HEK293 (cell line): ENCODE measurements at regions not wholly inside any gene's neighbourhood (a gene's known extent, or its start where the extent isn't known, plus 50 kb on each side); places are given as distances from the start of the nearest gene placed in this dataset.

Experiments
- GLI4 ChIP-seq: fragments of 450-650 bp; formaldehyde crosslinking; IDR thresholded peaks from 2 replicates; pipeline ENCODE4 v1.5.1; 2016; ENCODE audit warnings: missing biosample characterization, missing genetic modification characterization
- GLIS1 ChIP-seq: fragments of 450-650 bp; formaldehyde crosslinking; IDR thresholded peaks from 2 replicates; pipeline ENCODE4 v1.5.1; 2016; ENCODE audit warnings: missing biosample characterization, missing genetic modification characterization
- HIC1 ChIP-seq: fragments of 450-650 bp; formaldehyde crosslinking; IDR thresholded peaks from 2 replicates; pipeline ENCODE4 v1.5.1; 2016; ENCODE audit warnings: missing biosample characterization, missing genetic modification characterization
- HOXC10 ChIP-seq: sonication (generic); formaldehyde crosslinking; IDR thresholded peaks from 2 replicates; pipeline ENCODE4 v1.8.1; 2023; ENCODE audit warnings: mild to moderate bottlenecking, missing genetic modification reagents
- KLF1 ChIP-seq: fragments of 450-650 bp; formaldehyde crosslinking; IDR thresholded peaks from 2 replicates; pipeline ENCODE4 v1.5.1; 2016; ENCODE audit warnings: missing biosample characterization, missing genetic modification characterization
- KLF7 ChIP-seq: fragments of 450-650 bp; formaldehyde crosslinking; IDR thresholded peaks from 2 replicates; pipeline ENCODE4 v1.5.1; 2016; ENCODE audit warnings: missing biosample characterization, missing genetic modification characterization, borderline replicate concordance
- SETDB1 ChIP-seq: IDR thresholded peaks from one replicate; pipeline ENCODE4 v1.6.1; 2017; ENCODE audit warnings: mild to moderate bottlenecking, low read length, moderate library complexity, mixed read lengths; ENCODE audit not compliant: insufficient read length
- TRIM28 ChIP-seq: IDR thresholded peaks from 2 replicates; pipeline ENCODE4 v1.6.1; 2011; ENCODE audit warnings: low read length, control low read depth, borderline replicate concordance
- ZBTB26 ChIP-seq: fragments of 450-650 bp; formaldehyde crosslinking; optimal IDR thresholded peaks from 2 replicates; pipeline ENCODE3; 2016; ENCODE audit warnings: missing biosample characterization, mild to moderate bottlenecking, missing genetic modification characterization
- ZEB2 ChIP-seq: fragments of 450-650 bp; formaldehyde crosslinking; IDR thresholded peaks from 2 replicates; pipeline ENCODE4 v1.5.1; 2016; ENCODE audit warnings: missing biosample characterization, missing genetic modification characterization
- ZFP41 ChIP-seq: fragments of 450-650 bp; formaldehyde crosslinking; IDR thresholded peaks from 2 replicates; pipeline ENCODE4 v1.5.1; 2016; ENCODE audit warnings: missing biosample characterization, missing genetic modification characterization, borderline replicate concordance
- ZFP69B ChIP-seq: fragments of 450-650 bp; formaldehyde crosslinking; IDR thresholded peaks from 2 replicates; pipeline ENCODE4 v1.5.1; 2016; ENCODE audit warnings: missing biosample characterization, missing genetic modification characterization
- ZNF132 ChIP-seq: fragments of 450-650 bp; formaldehyde crosslinking; IDR thresholded peaks from 2 replicates; pipeline ENCODE4 v1.5.1; 2017; ENCODE audit warnings: missing biosample characterization, missing genetic modification characterization, borderline replicate concordance
- ZNF157 ChIP-seq: fragments of 450-650 bp; formaldehyde crosslinking; IDR thresholded peaks from 2 replicates; pipeline ENCODE4 v1.5.1; 2016; ENCODE audit warnings: missing biosample characterization, missing genetic modification characterization
- ZNF175 ChIP-seq: fragments of 450-650 bp; formaldehyde crosslinking; IDR thresholded peaks from 2 replicates; pipeline ENCODE4 v1.5.1; 2016; ENCODE audit warnings: missing biosample characterization, missing genetic modification characterization
- ZNF202 ChIP-seq: fragments of 450-650 bp; formaldehyde crosslinking; IDR thresholded peaks from 2 replicates; pipeline ENCODE4 v1.5.1; 2016; ENCODE audit warnings: missing biosample characterization, missing genetic modification characterization, borderline replicate concordance
- ZNF239 ChIP-seq: fragments of 450-650 bp; formaldehyde crosslinking; IDR thresholded peaks from 2 replicates; pipeline ENCODE4 v1.5.1; 2016; ENCODE audit warnings: missing biosample characterization, missing genetic modification characterization
- ZNF335 ChIP-seq: fragments of 450-650 bp; formaldehyde crosslinking; conservative IDR thresholded peaks from 2 replicates; pipeline ENCODE4 v1.5.1; 2016; ENCODE audit warnings: missing biosample characterization, missing genetic modification characterization
- ZNF366 ChIP-seq: fragments of 450-650 bp; formaldehyde crosslinking; conservative IDR thresholded peaks from 2 replicates; pipeline ENCODE4 v1.5.1; 2016; ENCODE audit warnings: missing biosample characterization, missing genetic modification characterization
- ZNF449 ChIP-seq: fragments of 450-650 bp; formaldehyde crosslinking; IDR thresholded peaks from 2 replicates; pipeline ENCODE4 v1.5.1; 2017; ENCODE audit warnings: missing biosample characterization, mild to moderate bottlenecking, missing genetic modification characterization, moderate library complexity
- ZNF48 ChIP-seq: fragments of 450-650 bp; formaldehyde crosslinking; IDR thresholded peaks from 2 replicates; pipeline ENCODE4 v1.5.1; 2016; ENCODE audit warnings: missing biosample characterization, missing genetic modification characterization
- ZNF501 ChIP-seq: fragments of 450-650 bp; formaldehyde crosslinking; IDR thresholded peaks from 2 replicates; pipeline ENCODE4 v1.5.1; 2016; ENCODE audit warnings: missing biosample characterization, missing genetic modification characterization
- ZNF530 ChIP-seq: fragments of 450-650 bp; formaldehyde crosslinking; IDR thresholded peaks from 2 replicates; pipeline ENCODE4 v1.5.1; 2016; ENCODE audit warnings: low read depth, missing biosample characterization, missing genetic modification characterization
- ZNF596 ChIP-seq: fragments of 450-650 bp; IDR thresholded peaks from 2 replicates; pipeline ENCODE4 v1.5.0; 2018; ENCODE audit warnings: missing biosample characterization, mild to moderate bottlenecking, missing genetic modification characterization, moderate library complexity
- ZNF610 ChIP-seq: fragments of 450-650 bp; formaldehyde crosslinking; IDR thresholded peaks from 2 replicates; pipeline ENCODE4 v1.5.1; 2016; ENCODE audit warnings: missing biosample characterization, missing genetic modification characterization, borderline replicate concordance
- ZNF623 ChIP-seq: fragments of 450-650 bp; formaldehyde crosslinking; IDR thresholded peaks from 2 replicates; pipeline ENCODE4 v1.5.1; 2016; ENCODE audit warnings: missing biosample characterization, missing genetic modification characterization
- ZNF624 ChIP-seq: fragments of 450-650 bp; formaldehyde crosslinking; IDR thresholded peaks from 2 replicates; pipeline ENCODE4 v1.5.1; 2017; ENCODE audit warnings: missing biosample characterization, missing genetic modification characterization
- ZNF629 ChIP-seq: fragments of 450-650 bp; formaldehyde crosslinking; IDR thresholded peaks from 2 replicates; pipeline ENCODE4 v1.5.1; 2017; ENCODE audit warnings: missing biosample characterization, missing genetic modification characterization
- ZNF692 ChIP-seq: fragments of 450-650 bp; formaldehyde crosslinking; IDR thresholded peaks from 2 replicates; pipeline ENCODE4 v1.5.1; 2016; ENCODE audit warnings: missing biosample characterization, missing genetic modification characterization
- ZNF701 ChIP-seq: fragments of 450-650 bp; formaldehyde crosslinking; IDR thresholded peaks from 2 replicates; pipeline ENCODE4 v1.5.1; 2016; ENCODE audit warnings: missing biosample characterization, missing genetic modification characterization
- ZNF843 ChIP-seq: fragments of 450-650 bp; formaldehyde crosslinking; IDR thresholded peaks from 2 replicates; pipeline ENCODE4 v1.5.1; 2016; ENCODE audit warnings: missing biosample characterization, missing genetic modification characterization
- ZSCAN16 ChIP-seq: fragments of 450-650 bp; formaldehyde crosslinking; IDR thresholded peaks from 2 replicates; pipeline ENCODE4 v1.5.1; 2016; ENCODE audit warnings: missing biosample characterization, missing genetic modification characterization
- TF ChIP-seq, protein P1 (sequence below): fragments of 450-650 bp; IDR thresholded peaks from 2 replicates; pipeline ENCODE4 v1.5.1; 2018; ENCODE audit warnings: missing biosample characterization, missing genetic modification characterization
- TF ChIP-seq, protein P2 (sequence below): fragments of 450-650 bp; formaldehyde crosslinking; IDR thresholded peaks from 2 replicates; pipeline ENCODE4 v1.5.1; 2016; ENCODE audit warnings: missing biosample characterization, missing genetic modification characterization, borderline replicate concordance

DNA sequence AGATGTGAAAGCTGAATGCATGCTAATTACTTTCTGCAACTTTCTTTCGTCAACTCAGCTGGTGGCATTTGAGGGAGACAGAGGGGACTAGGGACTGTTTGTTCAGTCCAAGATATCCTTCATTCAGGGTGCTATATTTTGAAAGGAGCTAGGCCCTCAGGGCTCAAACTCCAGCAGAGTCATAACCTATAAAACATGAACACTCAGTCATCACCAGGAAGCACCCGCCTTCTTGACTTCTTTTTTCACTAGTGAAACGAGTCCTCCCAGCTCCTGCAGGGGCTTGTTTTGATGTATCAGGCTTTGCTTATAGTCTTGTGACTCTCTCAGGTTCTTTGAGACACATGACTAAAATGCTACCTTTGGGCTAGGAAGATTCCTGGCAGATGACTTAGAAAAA is 230.6 kb downstream of the PCDH7 start (continued):
- TF ChIP-seq HIC1 (tag by site-specific recombination) (peak; percentile 36; the same call in 1 of the 2 replicates), KLF1 (tag by site-specific recombination) (no peak), ZNF132 (tag by site-specific recombination) (no peak), GLIS1 (tag by site-specific recombination) (peak; percentile 94), ZNF610 (tag by site-specific recombination) (no peak), ZNF843 (tag by site-specific recombination) (peak; percentile 84), HOXC10 (no peak), ZNF366 (tag by site-specific recombination) (peak; percentile 62), ZNF501 (tag by site-specific recombination) (peak; percentile 26; the same call in 1 of the 2 replicates), KLF7 (no peak), ZFP69B (no peak), GLI4 (tag by site-specific recombination) (no peak), ZNF692 (tag by site-specific recombination) (no peak), ZFP41 (tag by site-specific recombination) (no peak), ZNF623 (tag by site-specific recombination) (no peak), ZNF157 (tag by site-specific recombination) (no peak), ZNF449 (tag by site-specific recombination) (no peak), ZNF175 (tag by site-specific recombination) (no peak), ZNF629 (tag by site-specific recombination) (peak; percentile 80), ZBTB26 (tag by site-specific recombination) (no peak), ZNF596 (tag by site-specific recombination) (peak; percentile 49; the same call in 1 of the 2 replicates), ZNF239 (tag by site-specific recombination) (no peak), ZNF202 (tag by site-specific recombination) (no peak), ZNF530 (tag by site-specific recombination) (no peak), TRIM28 (peak; percentile 82), ZNF48 (no peak), SETDB1 (no peak), ZNF624 (no peak), ZSCAN16 (tag by site-specific recombination) (no peak), ZNF335 (tag by site-specific recombination) (no peak), ZEB2 (peak; percentile 49; the same call in 1 of the 2 replicates), ZNF701 (no peak)
- TF ChIP-seq, protein P1, sequence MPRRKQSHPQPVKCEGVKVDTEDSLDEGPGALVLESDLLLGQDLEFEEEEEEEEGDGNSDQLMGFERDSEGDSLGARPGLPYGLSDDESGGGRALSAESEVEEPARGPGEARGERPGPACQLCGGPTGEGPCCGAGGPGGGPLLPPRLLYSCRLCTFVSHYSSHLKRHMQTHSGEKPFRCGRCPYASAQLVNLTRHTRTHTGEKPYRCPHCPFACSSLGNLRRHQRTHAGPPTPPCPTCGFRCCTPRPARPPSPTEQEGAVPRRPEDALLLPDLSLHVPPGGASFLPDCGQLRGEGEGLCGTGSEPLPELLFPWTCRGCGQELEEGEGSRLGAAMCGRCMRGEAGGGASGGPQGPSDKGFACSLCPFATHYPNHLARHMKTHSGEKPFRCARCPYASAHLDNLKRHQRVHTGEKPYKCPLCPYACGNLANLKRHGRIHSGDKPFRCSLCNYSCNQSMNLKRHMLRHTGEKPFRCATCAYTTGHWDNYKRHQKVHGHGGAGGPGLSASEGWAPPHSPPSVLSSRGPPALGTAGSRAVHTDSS (tag by site-specific recombination) = no peak
- TF ChIP-seq, protein P2, sequence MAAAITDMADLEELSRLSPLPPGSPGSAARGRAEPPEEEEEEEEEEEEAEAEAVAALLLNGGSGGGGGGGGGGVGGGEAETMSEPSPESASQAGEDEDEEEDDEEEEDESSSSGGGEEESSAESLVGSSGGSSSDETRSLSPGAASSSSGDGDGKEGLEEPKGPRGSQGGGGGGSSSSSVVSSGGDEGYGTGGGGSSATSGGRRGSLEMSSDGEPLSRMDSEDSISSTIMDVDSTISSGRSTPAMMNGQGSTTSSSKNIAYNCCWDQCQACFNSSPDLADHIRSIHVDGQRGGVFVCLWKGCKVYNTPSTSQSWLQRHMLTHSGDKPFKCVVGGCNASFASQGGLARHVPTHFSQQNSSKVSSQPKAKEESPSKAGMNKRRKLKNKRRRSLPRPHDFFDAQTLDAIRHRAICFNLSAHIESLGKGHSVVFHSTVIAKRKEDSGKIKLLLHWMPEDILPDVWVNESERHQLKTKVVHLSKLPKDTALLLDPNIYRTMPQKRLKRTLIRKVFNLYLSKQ = no peak
